Body of pancreas (tissue), 4 donors: ENCODE measurements at regions not wholly inside any gene's neighbourhood (a gene's known extent, or its start where the extent isn't known, plus 50 kb on each side); places are given as distances from the start of the nearest gene placed in this dataset.

Source experiments
- POLR2A ChIP-seq, 3 donors: fragments of 450-650 bp; IDR thresholded peaks; one replicate each; pipeline ENCODE4 v1.6.1; 2016; ENCODE audit warnings: antibody characterized with exemption in 3 of 3, mild to moderate bottlenecking in 2 of 3
- TF ChIP-seq, protein P1 (sequence below), 7 experiments: fragments of 450-650 bp in 4 of 7; fragments of 200-600 bp in 3 of 7; sonication (generic) in 3 of 7; IDR thresholded peaks; one replicate each; pipeline ENCODE4 v1.5.1; 2016 to 2019; ENCODE audit warnings: antibody characterized with exemption in 7 of 7

DNA sequence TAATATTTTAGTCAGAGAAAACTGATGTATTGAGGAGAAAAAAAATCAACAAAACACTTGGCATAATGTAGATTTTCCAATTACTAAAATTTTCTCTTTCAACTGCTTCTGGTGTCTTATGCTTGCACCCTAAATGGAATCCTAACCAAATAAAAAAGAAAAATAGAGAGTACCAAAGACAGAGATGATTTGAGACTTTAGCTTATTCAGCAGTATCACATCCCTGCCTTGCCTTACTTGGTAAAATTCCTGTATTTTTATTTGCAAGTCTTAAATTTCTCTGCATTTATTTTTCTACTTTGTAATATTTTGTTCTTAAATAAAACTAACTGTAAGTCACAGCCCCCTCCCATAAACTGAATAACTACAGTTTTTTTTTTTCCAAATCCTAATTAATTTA, 950.5 kb upstream of the INTU start:
- TF ChIP-seq, protein P1, sequence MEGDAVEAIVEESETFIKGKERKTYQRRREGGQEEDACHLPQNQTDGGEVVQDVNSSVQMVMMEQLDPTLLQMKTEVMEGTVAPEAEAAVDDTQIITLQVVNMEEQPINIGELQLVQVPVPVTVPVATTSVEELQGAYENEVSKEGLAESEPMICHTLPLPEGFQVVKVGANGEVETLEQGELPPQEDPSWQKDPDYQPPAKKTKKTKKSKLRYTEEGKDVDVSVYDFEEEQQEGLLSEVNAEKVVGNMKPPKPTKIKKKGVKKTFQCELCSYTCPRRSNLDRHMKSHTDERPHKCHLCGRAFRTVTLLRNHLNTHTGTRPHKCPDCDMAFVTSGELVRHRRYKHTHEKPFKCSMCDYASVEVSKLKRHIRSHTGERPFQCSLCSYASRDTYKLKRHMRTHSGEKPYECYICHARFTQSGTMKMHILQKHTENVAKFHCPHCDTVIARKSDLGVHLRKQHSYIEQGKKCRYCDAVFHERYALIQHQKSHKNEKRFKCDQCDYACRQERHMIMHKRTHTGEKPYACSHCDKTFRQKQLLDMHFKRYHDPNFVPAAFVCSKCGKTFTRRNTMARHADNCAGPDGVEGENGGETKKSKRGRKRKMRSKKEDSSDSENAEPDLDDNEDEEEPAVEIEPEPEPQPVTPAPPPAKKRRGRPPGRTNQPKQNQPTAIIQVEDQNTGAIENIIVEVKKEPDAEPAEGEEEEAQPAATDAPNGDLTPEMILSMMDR (IDR thresholded peaks at IDR 0.05): no peak
- no peak for TF ChIP-seq POLR2A (IDR thresholded peaks at IDR 0.05)
